IMR-90 (cell line): ENCODE measurements at regions not wholly inside any gene's neighbourhood (a gene's known extent, or its start where the extent isn't known, plus 50 kb on each side); places are given as distances from the start of the nearest gene placed in this dataset.

Experiments used
- ATAC-seq: fragments of 200-7000 bp; cut with Tn5 transposase; 2 replicates; pipeline ENCODE4 v1.9.1; 2020; ENCODE audit warnings: low read depth, mild to moderate bottlenecking, moderate library complexity
- BruUV-seq: library from RNA; stranded (reverse); fragments of 400-500 nt; replicated peaks from 2 replicates; lab custom pipeline; 2021; lab: Mats Ljungman, UMichigan
- CTCF ChIA-PET: fragments of 300-600 bp; formaldehyde crosslinking; extraction: SDS; loops from one replicate; lab custom pipeline; 2021; ENCODE audit warnings: antibody characterized with exemption; lab: Yijun Ruan, JAX
- POLR2A ChIA-PET: fragments of 300-600 bp; sonication (Branson Sonifier 250); formaldehyde crosslinking; loops from one replicate; lab custom pipeline; 2022; ENCODE audit warnings: antibody characterized with exemption; ENCODE audit not compliant: unreplicated experiment; lab: Charles Lee
- DNase-seq: peaks from one replicate; pipeline ENCODE4 v3.0.0; 2013
- H2AFZ ChIP-seq: replicated peaks from 2 replicates; pipeline ENCODE3; 2013; ENCODE audit warnings: low read length, mild to moderate bottlenecking; ENCODE audit not compliant: poor library complexity
- H2AK5ac ChIP-seq: 2 replicates; pipeline ENCODE4 v1.6.1; 2013; ENCODE audit warnings: low read depth, low read length, inconsistent platforms
- H2AK9ac ChIP-seq: replicated peaks from 2 replicates; pipeline ENCODE3; 2013; ENCODE audit warnings: mild to moderate bottlenecking, low read depth, low read length, moderate library complexity; ENCODE audit not compliant: poor library complexity
- H2BK120ac ChIP-seq: 2 replicates; pipeline ENCODE4 v1.6.1; 2013; ENCODE audit warnings: low read depth, low read length, inconsistent platforms
- H2BK15ac ChIP-seq: 3 replicates; pipeline ENCODE4 v1.6.1; 2013; ENCODE audit warnings: low read depth, low read length, inconsistent platforms
- H2BK20ac ChIP-seq: 2 replicates; pipeline ENCODE4 v1.6.1; 2013; ENCODE audit warnings: low read depth, mild to moderate bottlenecking, inconsistent platforms, low read length, moderate library complexity
- H2BK5ac ChIP-seq: 2 replicates; pipeline ENCODE4 v1.6.1; 2013; ENCODE audit warnings: mild to moderate bottlenecking, low read depth, low read length, inconsistent platforms; ENCODE audit not compliant: poor library complexity, severe bottlenecking
- H3K14ac ChIP-seq: replicated peaks from 2 replicates; pipeline ENCODE4 v1.6.1; 2013; ENCODE audit warnings: low read depth, low read length, inconsistent platforms
- H3K18ac ChIP-seq: 2 replicates; pipeline ENCODE4 v1.6.1; 2013; ENCODE audit warnings: low read depth, low read length, control low read depth
- H3K23ac ChIP-seq: 2 replicates; pipeline ENCODE4 v1.6.1; 2013; ENCODE audit warnings: low read depth, low read length, inconsistent platforms
- H3K27ac ChIP-seq: 2 replicates; pipeline ENCODE4 v1.5.1; 2013; ENCODE audit warnings: mild to moderate bottlenecking, control low read depth, low read length; ENCODE audit not compliant: insufficient read depth
- H3K27me3 ChIP-seq: 2 replicates; pipeline ENCODE4 v1.6.1; 2013; ENCODE audit warnings: low read length; ENCODE audit not compliant: control insufficient read depth, insufficient read depth
- H3K36me3 ChIP-seq: 2 replicates; pipeline ENCODE4 v1.6.1; 2013; ENCODE audit warnings: low read length, mixed read lengths; ENCODE audit not compliant: control insufficient read depth, insufficient read depth
- H3K4ac ChIP-seq: 2 replicates; pipeline ENCODE4 v1.6.1; 2013; ENCODE audit warnings: low read depth, low read length, inconsistent platforms
- H3K4me1 ChIP-seq: 2 replicates; pipeline ENCODE4 v1.6.1; 2013; ENCODE audit warnings: low read length, mixed read lengths; ENCODE audit not compliant: control insufficient read depth, insufficient read depth
- H3K4me2 ChIP-seq: 2 replicates; pipeline ENCODE4 v1.6.1; 2013; ENCODE audit warnings: low read depth, mild to moderate bottlenecking, control low read depth, low read length, moderate library complexity
- H3K4me3 ChIP-seq: 2 replicates; pipeline ENCODE4 v1.5.1; 2013; ENCODE audit warnings: low read depth, mild to moderate bottlenecking, control low read depth, low read length, moderate library complexity; ENCODE audit not compliant: insufficient read depth
- H3K56ac ChIP-seq: 2 replicates; pipeline ENCODE4 v1.6.1; 2013; ENCODE audit warnings: low read length, inconsistent platforms; ENCODE audit not compliant: insufficient read depth; ENCODE audit errors: extremely low read depth
- H3K79me1 ChIP-seq, 2 experiments: 2 replicates each; pipeline ENCODE4 v1.6.1; 2013; ENCODE audit warnings: low read length in 2 of 2, inconsistent platforms in 1 of 2, low read depth in 1 of 2
- H3K9ac ChIP-seq: 2 replicates; pipeline ENCODE4 v1.6.1; 2013; ENCODE audit warnings: low read depth, low read length, control low read depth
- H3K9me1 ChIP-seq: 2 replicates; pipeline ENCODE4 v1.6.1; 2013; ENCODE audit warnings: low read length, inconsistent platforms; ENCODE audit not compliant: insufficient read depth
- H3K9me3 ChIP-seq: 2 replicates; pipeline ENCODE4 v1.6.1; 2013; ENCODE audit warnings: low read length; ENCODE audit not compliant: control insufficient read depth, insufficient read depth
- H4K20me1 ChIP-seq: 2 replicates; pipeline ENCODE4 v1.6.1; 2013; ENCODE audit warnings: low read length, inconsistent platforms; ENCODE audit not compliant: insufficient read depth
- H4K5ac ChIP-seq: 2 replicates; pipeline ENCODE4 v1.6.1; 2013; ENCODE audit warnings: mild to moderate bottlenecking, low read depth, low read length, control low read depth
- H4K8ac ChIP-seq, 2 experiments: 2 replicates each; pipeline ENCODE4 v1.6.1; 2013; ENCODE audit warnings: low read depth in 2 of 2, low read length in 2 of 2, control low read depth in 1 of 2, inconsistent platforms in 1 of 2
- H4K91ac ChIP-seq: 2 replicates; pipeline ENCODE4 v1.6.1; 2013; ENCODE audit warnings: low read depth, low read length, inconsistent platforms; ENCODE audit not compliant: insufficient read depth
- BHLHE40 ChIP-seq: fragments of 150-350 bp; IDR thresholded peaks from 2 replicates; pipeline ENCODE4 v1.6.1; 2016; ENCODE audit warnings: mild to moderate bottlenecking, low read depth, low read length
- CEBPB ChIP-seq: IDR thresholded peaks from 2 replicates; pipeline ENCODE4 v1.6.1; 2012; ENCODE audit warnings: low read depth, low read length, improper control_type of control experiment
- CHD1 ChIP-seq: IDR thresholded peaks from 2 replicates; pipeline ENCODE4 v1.6.1; 2012; ENCODE audit warnings: low read depth, low read length, improper control_type of control experiment
- CTCF ChIP-seq: conservative IDR thresholded peaks from 2 replicates; pipeline ENCODE4 v1.5.1; 2012; ENCODE audit warnings: mild to moderate bottlenecking, low read depth, low read length, improper control_type of control experiment
- FOS ChIP-seq: fragments of 150-350 bp; IDR thresholded peaks from 2 replicates; pipeline ENCODE4 v1.6.1; 2016; ENCODE audit warnings: low read depth, low read length
- MAFK ChIP-seq: IDR thresholded peaks from 2 replicates; pipeline ENCODE4 v1.6.1; 2012; ENCODE audit warnings: low read depth, low read length, improper control_type of control experiment
- MAZ ChIP-seq: IDR thresholded peaks from 2 replicates; pipeline ENCODE4 v1.6.1; 2012; ENCODE audit warnings: low read depth, mild to moderate bottlenecking, low read length, improper control_type of control experiment, moderate library complexity, borderline replicate concordance
- NFE2L2 ChIP-seq: fragments of 150-350 bp; IDR thresholded peaks from 2 replicates; pipeline ENCODE4 v1.6.1; 2016; ENCODE audit warnings: low read depth, mild to moderate bottlenecking, low read length
- POLR2A ChIP-seq: IDR thresholded peaks from 2 replicates; pipeline ENCODE4 v1.6.1; 2012; ENCODE audit warnings: mild to moderate bottlenecking, low read depth, low read length
- RAD21 ChIP-seq: IDR thresholded peaks from 2 replicates; pipeline ENCODE4 v1.6.1; 2012; ENCODE audit warnings: low read length, improper control_type of control experiment
- RFX5 ChIP-seq: IDR thresholded peaks from 2 replicates; pipeline ENCODE4 v1.8.0; 2012; ENCODE audit warnings: low read depth, mild to moderate bottlenecking, low read length, moderate library complexity
- SMC3 ChIP-seq: fragments of 150-350 bp; IDR thresholded peaks from 2 replicates; pipeline ENCODE4 v1.6.1; 2016; ENCODE audit warnings: low read depth, mild to moderate bottlenecking, antibody characterized with exemption, low read length, moderate library complexity
- USF2 ChIP-seq: fragments of 150-350 bp; IDR thresholded peaks from 2 replicates; pipeline ENCODE4 v1.6.1; 2017; ENCODE audit warnings: mild to moderate bottlenecking, antibody characterized with exemption, low read length, low read depth
- WGBS, 2 experiments: methylation state at CpG; one replicate each; pipeline versions ENCODE4 v1.1.5 to v1.1.7; 2013; ENCODE audit warnings: missing lambda C conversion rate in 2 of 2; ENCODE audit not compliant: insufficient read length in 1 of 2; ENCODE audit errors: extremely low coverage in 2 of 2; 5-methylcytosine and 5-hydroxymethylcytosine counted together
- dilution Hi-C: fragments of 300-500 bp; cut with HindIII; formaldehyde crosslinking; loops from one replicate; pipeline ENCODE4 v1.14.3; 2018; ENCODE audit warnings: low sequenced_read_pairs; ENCODE audit not compliant: unreplicated experiment
- in situ Hi-C: fragments of 300-500 bp; cut with MboI; formaldehyde crosslinking; loops from 3 replicates; pipeline ENCODE4 v1.14.3; 2019; ENCODE audit warnings: low sequenced_read_pairs, inconsistent platforms, mixed read lengths
- intact Hi-C: fragments of 100-400 bp; cut with micrococcal nuclease; formaldehyde crosslinking; loops from 2 replicates; pipeline ENCODE4 v1.10.0; 2022

DNA sequence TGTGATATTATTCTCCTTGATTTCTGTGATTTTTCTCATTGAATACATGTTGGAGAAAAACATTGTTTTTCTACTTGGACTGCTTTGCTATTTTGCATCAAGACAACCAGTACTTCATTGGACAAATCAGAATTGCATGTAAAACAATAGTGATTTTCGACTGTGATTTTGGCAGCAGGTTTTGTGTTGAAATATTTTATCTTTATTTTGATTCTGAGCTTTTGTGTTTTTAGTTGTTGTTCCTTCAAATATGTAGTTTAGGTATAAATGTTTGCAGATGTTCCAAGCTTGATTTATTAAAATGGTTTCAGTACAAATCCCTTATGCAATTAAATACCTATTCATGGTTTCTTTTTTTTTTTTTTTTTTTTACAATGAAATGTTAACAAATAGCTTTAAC lies 754.1 kb downstream of the DOK5 start:
- no peak for ATAC-seq
- H3K14ac ChIP-seq, result no peak overlapping the region
- H2AK9ac ChIP-seq, result no peak overlapping the region
- H3K9ac ChIP-seq, result no peak overlapping the region
- no peak overlapping the region for H2BK20ac ChIP-seq
- H3K9me3 ChIP-seq, result 0 out of 2 replicates have a peak, but pooled peaks cover 3% of the 10 kb centered on the region
- H3K18ac ChIP-seq, result no peak overlapping the region
- H3K79me1 ChIP-seq, result no peaks in the 10 kb centered on the region
- H3K4ac ChIP-seq, result no peak overlapping the region
- ChIA-PET CTCF (interaction anchor here (0.7 kb wide), 1 partner anchor 97 kb away, joined by 4 read pairs; no protein-coding TSS in a partner anchor), POLR2A (no interaction called here)
- no peak overlapping the region for H2BK15ac ChIP-seq
- H4K5ac ChIP-seq, result no peak overlapping the region
- no peak overlapping the region for H2BK120ac ChIP-seq
- H3K27me3 ChIP-seq, result no peaks in the 10 kb centered on the region
- H3K9me1 ChIP-seq, result no peaks in the 10 kb centered on the region
- H4K20me1 ChIP-seq, result no peaks in the 10 kb centered on the region
- H3K4me2 ChIP-seq, result no peak overlapping the region
- H3K4me3 ChIP-seq, result no peak overlapping the region
- no CpG with 5 or more reads among the region's 1 CpG for WGBS, 2 experiments
- H3K27ac ChIP-seq, result no peak overlapping the region
- BruUV-seq, result no TSS peak
- dilution Hi-C loops (no loop called here), intact Hi-C loops (no loop called here), in situ Hi-C loops (no loop called here)
- H4K8ac ChIP-seq, result no peak overlapping the region
- no peak overlapping the region for H3K23ac ChIP-seq
- no peak overlapping the region for H2BK5ac ChIP-seq
- H4K91ac ChIP-seq, result no peak overlapping the region
- H3K36me3 ChIP-seq, result no peaks in the 10 kb centered on the region
- H3K56ac ChIP-seq, result no peak overlapping the region
- no peak for TF ChIP-seq CHD1
- TF ChIP-seq CEBPB, result no peak
- TF ChIP-seq SMC3, result no peak
- TF ChIP-seq RAD21, result no peak
- no peak for TF ChIP-seq POLR2A
- no peak for TF ChIP-seq USF2
- no peak for TF ChIP-seq MAZ
- no peak for TF ChIP-seq CTCF
- no peak for TF ChIP-seq FOS
- TF ChIP-seq BHLHE40, result no peak
- no peak for TF ChIP-seq NFE2L2
- no peak for TF ChIP-seq MAFK
- TF ChIP-seq RFX5, result no peak
- H2AK5ac ChIP-seq, result no peak overlapping the region
- H3K4me1 ChIP-seq, result no peaks in the 10 kb centered on the region
- DNase-seq, result no peak
- H2AFZ ChIP-seq, result no peak overlapping the region
